Right lobe of liver (tissue), 6 donors: ENCODE measurements at regions not wholly inside any gene's neighbourhood (a gene's known extent, or its start where the extent isn't known, plus 50 kb on each side); places are given as distances from the start of the nearest gene placed in this dataset.

Experiments used
- ATAC-seq, 4 donors: fragments of 200-7000 bp; cut with Tn5 transposase; one replicate each; pipeline ENCODE4 v1.9.1; 2020; ENCODE audit warnings: mild to moderate bottlenecking in 4 of 4, moderate library complexity in 4 of 4
- DNase-seq, 3 donors: peaks; one replicate each; pipeline ENCODE4 v3.0.0-alpha.2; 2020
- H3K27ac ChIP-seq, 3 donors: fragments of 200-600 bp; one replicate each; pipeline ENCODE4 v1.8.0; 2022
- H3K27me3 ChIP-seq, 2 donors: fragments of 200-600 bp; one replicate each; pipeline ENCODE4 v1.8.0; 2022
- H3K36me3 ChIP-seq, 4 donors: fragments of 200-600 bp; sonication (generic) in 1 of 4; one replicate each; pipeline versions ENCODE4 v1.5.1 to v1.8.0; 2017 to 2022; ENCODE audit warnings: control low read depth in 1 of 4
- H3K4me1 ChIP-seq, 4 donors: fragments of 200-600 bp; sonication (generic) in 1 of 4; one replicate each; pipeline versions ENCODE4 v1.5.1 to v1.8.0; 2017 to 2022; ENCODE audit warnings: control low read depth in 1 of 4
- H3K4me3 ChIP-seq, 3 donors: fragments of 200-600 bp; one replicate each; pipeline ENCODE4 v1.8.0; 2022
- H3K9me3 ChIP-seq, 4 donors: fragments of 200-600 bp; sonication (generic) in 1 of 4; one replicate each; pipeline versions ENCODE4 v1.5.1 to v1.8.0; 2017 to 2022; ENCODE audit warnings: control low read depth in 1 of 4
- POLR2A ChIP-seq: fragments of 450-650 bp; IDR thresholded peaks from one replicate; pipeline ENCODE4 v1.6.1; 2017; ENCODE audit warnings: antibody characterized with exemption, mild to moderate bottlenecking
- whole genome bisulfite sequencing: methylation state at CpG from one replicate; pipeline ENCODE4 v1.1.6; 2018; ENCODE audit warnings: low coverage, low lambda C conversion rate; ENCODE audit not compliant: insufficient coverage; ENCODE audit errors: missing lambda C conversion rate; 5-methylcytosine and 5-hydroxymethylcytosine counted together
- intact Hi-C, 2 donors: fragments of 100-400 bp; cut with DNase I; formaldehyde crosslinking; loops; one replicate each; pipeline versions ENCODE4 v1.11.2 to v1.14.1; 2022
- TF ChIP-seq, protein P1 (sequence below), 4 donors: fragments of 200-600 bp in 3 of 4; fragments of 450-650 bp in 1 of 4; IDR thresholded peaks; one replicate each; pipeline versions ENCODE4 v1.5.1 to v1.8.0; 2016 to 2022; ENCODE audit warnings: antibody characterized with exemption in 4 of 4, mild to moderate bottlenecking in 2 of 4
- donor health status: DM: no; HTN: yes; CAD: no.
- donor health status: DM: no; HTN: no; CAD: no.
- donor health status: DM: no; HTN: no; CAD: no.
- donor health status: DM: no; HTN: yes; CAD: no.
- donor health status: DM: no; HTN: yes; CAD: no.

DNA sequence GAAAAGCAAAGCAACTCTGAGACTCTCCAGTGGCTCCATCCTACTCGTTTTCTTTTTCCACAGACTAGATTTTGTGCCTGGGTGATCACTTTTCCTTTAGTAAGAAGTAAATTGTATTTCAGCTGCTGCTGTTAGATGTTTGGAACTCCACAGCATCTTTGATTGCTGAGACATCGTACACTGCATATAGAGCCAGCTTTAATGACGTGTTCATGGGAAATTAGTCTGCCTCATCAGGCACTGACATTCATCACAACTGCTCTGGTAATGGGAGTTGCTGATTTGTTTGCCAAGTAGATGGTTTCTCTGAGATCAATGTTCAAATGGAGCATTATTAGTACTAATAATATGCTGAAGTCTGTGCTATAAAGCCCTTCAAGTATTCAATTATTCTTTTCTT lies 573.8 kb upstream of the NR5A2 start:
- H3K36me3 ChIP-seq, result no peaks in the 10 kb centered on the region
- no peaks in the 10 kb centered on the region for H3K9me3 ChIP-seq
- H3K4me1 ChIP-seq, result peaks cover 0 to 7% (median 3%) of the 10 kb centered on the region in 4 donors
- H3K27me3 ChIP-seq, result no peaks in the 10 kb centered on the region
- TF ChIP-seq, protein P1, sequence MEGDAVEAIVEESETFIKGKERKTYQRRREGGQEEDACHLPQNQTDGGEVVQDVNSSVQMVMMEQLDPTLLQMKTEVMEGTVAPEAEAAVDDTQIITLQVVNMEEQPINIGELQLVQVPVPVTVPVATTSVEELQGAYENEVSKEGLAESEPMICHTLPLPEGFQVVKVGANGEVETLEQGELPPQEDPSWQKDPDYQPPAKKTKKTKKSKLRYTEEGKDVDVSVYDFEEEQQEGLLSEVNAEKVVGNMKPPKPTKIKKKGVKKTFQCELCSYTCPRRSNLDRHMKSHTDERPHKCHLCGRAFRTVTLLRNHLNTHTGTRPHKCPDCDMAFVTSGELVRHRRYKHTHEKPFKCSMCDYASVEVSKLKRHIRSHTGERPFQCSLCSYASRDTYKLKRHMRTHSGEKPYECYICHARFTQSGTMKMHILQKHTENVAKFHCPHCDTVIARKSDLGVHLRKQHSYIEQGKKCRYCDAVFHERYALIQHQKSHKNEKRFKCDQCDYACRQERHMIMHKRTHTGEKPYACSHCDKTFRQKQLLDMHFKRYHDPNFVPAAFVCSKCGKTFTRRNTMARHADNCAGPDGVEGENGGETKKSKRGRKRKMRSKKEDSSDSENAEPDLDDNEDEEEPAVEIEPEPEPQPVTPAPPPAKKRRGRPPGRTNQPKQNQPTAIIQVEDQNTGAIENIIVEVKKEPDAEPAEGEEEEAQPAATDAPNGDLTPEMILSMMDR (IDR thresholded peaks at IDR 0.05), result no peak
- TF ChIP-seq POLR2A, result no peak
- ATAC-seq (no peak), DNase-seq (no peak)
- intact Hi-C loops, result no loop called here
- 80% methylated on average over 3 of the region's 3 CpGs for WGBS
- H3K27ac ChIP-seq, result no peak overlapping the region
- no peak overlapping the region for H3K4me3 ChIP-seq

- H3K36me3 ChIP-seq, result no peaks in the 10 kb centered on the region
- 23% methylated on average over 3 of the region's 3 CpGs for WGBS
- intact Hi-C loops, result no loop called here
- TF ChIP-seq, protein P1 (IDR thresholded peaks at IDR 0.05), result no peak
- TF ChIP-seq POLR2A, result no peak
- H3K4me3 ChIP-seq, result no peak overlapping the region
- H3K27me3 ChIP-seq, result no peaks in the 10 kb centered on the region
- DNase-seq (no peak), ATAC-seq (peak; percentile 24 to 65 (median 52))
- H3K9me3 ChIP-seq, result no peaks in the 10 kb centered on the region
- H3K27ac ChIP-seq, result no peak overlapping the region
- no peaks in the 10 kb centered on the region for H3K4me1 ChIP-seq
Measured at GRCh38 chr1:199460933-199461332, 566.6 kb upstream of the NR5A2 start.

- H3K4me3 ChIP-seq, result no peak overlapping the region
- H3K27me3 ChIP-seq, result no peaks in the 10 kb centered on the region
- no CpG with 5 or more reads among the region's 1 CpG for WGBS
- intact Hi-C loops, result no loop called here
- DNase-seq (peak in 1 of 3 donors; percentile 52), ATAC-seq (peak; percentile 84 to 97 (median 94))
- no peaks in the 10 kb centered on the region for H3K4me1 ChIP-seq
- TF ChIP-seq POLR2A, result no peak
- TF ChIP-seq, protein P1 (IDR thresholded peaks at IDR 0.05), result peak; percentile 55 to 67 (median 65)
- H3K27ac ChIP-seq, result no peak overlapping the region
- no peaks in the 10 kb centered on the region for H3K36me3 ChIP-seq
- H3K9me3 ChIP-seq, result no peaks in the 10 kb centered on the region
Measured at GRCh38 chr1:199463521-199464127, 563.9 kb upstream of the NR5A2 start.

- intact Hi-C loops, result no loop called here
- DNase-seq (no peak), ATAC-seq (no peak)
- Histone ChIP-seq H3K36me3 (no peaks in the 10 kb centered on the region), H3K4me1 (no peaks in the 10 kb centered on the region), H3K4me3 (no peak overlapping the region), H3K27ac (no peak overlapping the region), H3K27me3 (no peaks in the 10 kb centered on the region), H3K9me3 (no peaks in the 10 kb centered on the region)
- TF ChIP-seq, protein P1 (IDR thresholded peaks at IDR 0.05), result no peak
- no peak for TF ChIP-seq POLR2A
- 36% methylated on average over 2 of the region's 2 CpGs for WGBS
Measured at GRCh38 chr1:199466961-199467360, 560.5 kb upstream of the NR5A2 start.

- Histone ChIP-seq H3K27ac (no peak overlapping the region), H3K36me3 (no peaks in the 10 kb centered on the region), H3K4me1 (no peaks in the 10 kb centered on the region), H3K27me3 (no peaks in the 10 kb centered on the region), H3K9me3 (no peaks in the 10 kb centered on the region), H3K4me3 (no peak overlapping the region)
- intact Hi-C loops, result no loop called here
- 72% methylated on average over 2 of the region's 2 CpGs for WGBS
- DNase-seq (no peak), ATAC-seq (no peak)
- TF ChIP-seq POLR2A, result no peak
- TF ChIP-seq, protein P1 (IDR thresholded peaks at IDR 0.05), result no peak
Measured at GRCh38 chr1:199472018-199472417, 555.5 kb upstream of the NR5A2 start.
